Left lung (tissue), 4 donors: ENCODE measurements at regions not wholly inside any gene's neighbourhood (a gene's known extent, or its start where the extent isn't known, plus 50 kb on each side); places are given as distances from the start of the nearest gene placed in this dataset.

ENCODE experiments used
- ATAC-seq: fragments of 200-7000 bp; cut with Tn5 transposase; one replicate; pipeline ENCODE4 v1.9.1; 2020; ENCODE audit warnings: moderate library complexity
- DNase-seq, 4 donors: peaks; one replicate each; pipeline ENCODE4 v3.0.0-alpha.2; 2013 to 2020
- H3K27ac ChIP-seq, 2 donors: fragments of 200-600 bp; sonication (generic) in 1 of 2; one replicate each; pipeline versions ENCODE4 v1.5.0 to v1.8.0; 2020 to 2021
- H3K27me3 ChIP-seq, 2 donors: fragments of 200-600 bp; sonication (generic) in 1 of 2; one replicate each; pipeline versions ENCODE4 v1.5.0 to v1.8.0; 2020 to 2021
- H3K36me3 ChIP-seq, 2 donors: fragments of 200-600 bp; sonication (generic) in 1 of 2; one replicate each; pipeline versions ENCODE4 v1.5.0 to v1.8.0; 2020 to 2021
- H3K4me1 ChIP-seq, 2 donors: fragments of 200-600 bp; one replicate each; pipeline ENCODE4 v1.8.0; 2021
- H3K4me3 ChIP-seq, 2 donors: fragments of 200-600 bp; sonication (generic) in 1 of 2; one replicate each; pipeline versions ENCODE4 v1.5.0 to v1.8.0; 2020 to 2021; ENCODE audit warnings: mild to moderate bottlenecking in 1 of 2
- H3K9me3 ChIP-seq, 2 donors: fragments of 200-600 bp; sonication (generic) in 1 of 2; one replicate each; pipeline versions ENCODE4 v1.5.0 to v1.8.0; 2020 to 2021
- CTCF ChIP-seq, 2 donors: fragments of 200-600 bp; sonication (generic) in 1 of 2; IDR thresholded peaks; one replicate each; pipeline versions ENCODE4 v1.5.0 to v1.8.0; 2021; ENCODE audit warnings: antibody characterized with exemption in 2 of 2
- intact Hi-C, 2 donors: fragments of 100-400 bp; cut with DNase I; formaldehyde crosslinking; loops; one replicate each; pipeline versions ENCODE4 v1.11.2 to v1.14.2; 2022
- donor health status: DM: no; HTN: yes; CAD: no.
- donor health status: DM: no; HTN: no; CAD: no.

GRCh38 chrX:4588893-4589292 lies 875.4 kb upstream of the PRKX start:
- intact Hi-C loops, result no loop called here
- Histone ChIP-seq H3K4me3 (no peak overlapping the region), H3K4me1 (no peaks in the 10 kb centered on the region), H3K9me3 (no peaks in the 10 kb centered on the region), H3K27ac (no peak overlapping the region), H3K27me3 (no peaks in the 10 kb centered on the region), H3K36me3 (no peaks in the 10 kb centered on the region)
- no peak for DNase-seq
- no peak for TF ChIP-seq CTCF (IDR thresholded peaks at IDR 0.05)
- no peak for ATAC-seq

GRCh38 chrX:4588466-4588865 lies 875.0 kb upstream of the PRKX start:
- H3K4me3 ChIP-seq, result no peak overlapping the region
- ATAC-seq, result no peak
- H3K36me3 ChIP-seq, result no peaks in the 10 kb centered on the region
- H3K27ac ChIP-seq, result no peak overlapping the region
- no peaks in the 10 kb centered on the region for H3K9me3 ChIP-seq
- intact Hi-C loops, result no loop called here
- no peak for DNase-seq
- no peaks in the 10 kb centered on the region for H3K4me1 ChIP-seq
- H3K27me3 ChIP-seq, result no peaks in the 10 kb centered on the region
- TF ChIP-seq CTCF (IDR thresholded peaks at IDR 0.05), result no peak

GRCh38 chrX:4588056-4588455 lies 874.6 kb upstream of the PRKX start:
- no peaks in the 10 kb centered on the region for H3K4me1 ChIP-seq
- intact Hi-C loops, result no loop called here
- no peaks in the 10 kb centered on the region for H3K36me3 ChIP-seq
- ATAC-seq (no peak), DNase-seq (no peak)
- H3K9me3 ChIP-seq, result no peaks in the 10 kb centered on the region
- H3K4me3 ChIP-seq, result no peak overlapping the region
- H3K27me3 ChIP-seq, result no peaks in the 10 kb centered on the region
- TF ChIP-seq CTCF (IDR thresholded peaks at IDR 0.05), result no peak
- no peak overlapping the region for H3K27ac ChIP-seq

GRCh38 chrX:4579999-4580398 lies 866.5 kb upstream of the PRKX start:
- H3K36me3 ChIP-seq, result no peaks in the 10 kb centered on the region
- no peak for TF ChIP-seq CTCF (IDR thresholded peaks at IDR 0.05)
- no peak for ATAC-seq
- H3K4me3 ChIP-seq, result no peak overlapping the region
- DNase-seq, result no peak
- H3K4me1 ChIP-seq, result no peaks in the 10 kb centered on the region
- intact Hi-C loops, result no loop called here
- no peaks in the 10 kb centered on the region for H3K9me3 ChIP-seq
- H3K27me3 ChIP-seq, result no peaks in the 10 kb centered on the region
- H3K27ac ChIP-seq, result no peak overlapping the region

- Histone ChIP-seq H3K4me3 (no peak overlapping the region), H3K9me3 (no peaks in the 10 kb centered on the region), H3K27me3 (no peaks in the 10 kb centered on the region), H3K27ac (no peak overlapping the region), H3K36me3 (no peaks in the 10 kb centered on the region), H3K4me1 (no peaks in the 10 kb centered on the region)
- ATAC-seq (no peak), DNase-seq (no peak)
- no peak for TF ChIP-seq CTCF (IDR thresholded peaks at IDR 0.05)
- intact Hi-C loops, result no loop called here
Observed at GRCh38 chrX:4579480-4579879, 866.0 kb upstream of the PRKX start.
